HFF-Myc (cell line): ENCODE measurements at regions not wholly inside any gene's neighbourhood (a gene's known extent, or its start where the extent isn't known, plus 50 kb on each side); places are given as distances from the start of the nearest gene placed in this dataset.
"Not testable (repeated sequence)": the region's sequence is repeated elsewhere in the genome, so short reads cannot be mapped to it uniquely, and the experiment has no call there.

Experiments used
- DNase-seq: peaks from one replicate; pipeline ENCODE4 v3.0.0-alpha.2; 2011; ENCODE audit warnings: low read depth; ENCODE audit errors: extremely low read depth
- H3K4me3 ChIP-seq: replicated peaks from 2 replicates; pipeline ENCODE4 v1.5.1; 2011; ENCODE audit warnings: low read depth, mild to moderate bottlenecking, control low read depth, low read length
- CTCF ChIP-seq: IDR thresholded peaks from 2 replicates; pipeline ENCODE4 v1.5.1; 2012; ENCODE audit warnings: mild to moderate bottlenecking, low read depth, low read length, control low read depth; ENCODE audit errors: missing control alignments

DNA sequence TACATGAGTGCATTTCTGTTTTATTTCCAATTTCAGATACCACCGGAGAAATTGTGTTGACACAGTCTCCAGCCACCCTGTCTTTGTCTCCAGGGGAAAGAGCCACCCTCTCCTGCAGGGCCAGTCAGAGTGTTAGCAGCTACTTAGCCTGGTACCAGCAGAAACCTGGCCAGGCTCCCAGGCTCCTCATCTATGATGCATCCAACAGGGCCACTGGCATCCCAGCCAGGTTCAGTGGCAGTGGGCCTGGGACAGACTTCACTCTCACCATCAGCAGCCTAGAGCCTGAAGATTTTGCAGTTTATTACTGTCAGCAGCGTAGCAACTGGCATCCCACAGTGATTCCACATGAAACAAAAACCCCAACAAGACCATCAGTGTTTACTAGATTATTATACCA lies 1481.6 kb downstream of the RPIA start:
- H3K4me3 ChIP-seq, DNase-seq: not testable (repeated sequence)

DNA sequence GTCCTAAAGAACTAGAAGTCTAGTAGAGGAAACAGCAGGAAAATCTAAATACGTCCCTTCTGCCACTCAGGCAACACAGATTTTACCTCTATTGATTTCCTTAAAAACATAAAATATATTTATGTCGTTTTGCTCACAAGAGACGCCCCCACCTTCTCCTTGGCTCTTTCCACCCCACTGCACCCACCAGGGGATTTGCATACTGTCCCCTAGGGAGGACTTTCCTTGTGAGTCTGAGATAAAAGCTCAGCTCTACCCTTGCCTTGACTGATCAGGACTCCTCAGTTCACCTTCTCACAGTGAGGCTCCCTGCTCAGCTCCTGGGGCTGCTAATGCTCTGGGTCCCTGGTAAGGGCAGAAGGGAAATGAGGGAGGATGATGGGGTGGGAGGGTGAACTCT lies 1488.1 kb downstream of the RPIA start:
- H3K4me3 ChIP-seq, DNase-seq: not testable (repeated sequence)

- no peak overlapping the region for H3K4me3 ChIP-seq
- TF ChIP-seq CTCF: no peak
- no peak for DNase-seq
These were observed 1516.1 kb downstream of the RPIA start for GRCh38 chr2:90207454-90208058.

DNA sequence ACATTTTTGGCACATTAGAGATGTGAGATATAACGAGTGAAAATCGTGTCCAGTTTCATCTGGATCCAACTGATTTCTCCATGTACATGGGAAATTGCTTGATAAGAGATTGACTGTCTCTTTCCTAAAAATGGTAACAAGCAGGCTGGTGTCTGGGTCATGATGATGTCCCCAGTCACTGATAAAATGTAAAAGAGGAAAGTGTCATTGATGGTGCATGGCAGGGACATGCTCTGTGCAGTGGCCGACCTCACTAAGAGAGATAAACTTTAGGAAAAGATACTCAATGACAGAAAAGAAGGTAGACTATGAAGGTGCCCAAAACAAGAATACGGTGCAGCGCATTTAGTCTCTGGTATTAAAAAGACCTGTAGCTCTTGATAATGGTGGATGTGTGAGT lies 1517.5 kb downstream of the RPIA start:
- no peak overlapping the region for H3K4me3 ChIP-seq

DNA sequence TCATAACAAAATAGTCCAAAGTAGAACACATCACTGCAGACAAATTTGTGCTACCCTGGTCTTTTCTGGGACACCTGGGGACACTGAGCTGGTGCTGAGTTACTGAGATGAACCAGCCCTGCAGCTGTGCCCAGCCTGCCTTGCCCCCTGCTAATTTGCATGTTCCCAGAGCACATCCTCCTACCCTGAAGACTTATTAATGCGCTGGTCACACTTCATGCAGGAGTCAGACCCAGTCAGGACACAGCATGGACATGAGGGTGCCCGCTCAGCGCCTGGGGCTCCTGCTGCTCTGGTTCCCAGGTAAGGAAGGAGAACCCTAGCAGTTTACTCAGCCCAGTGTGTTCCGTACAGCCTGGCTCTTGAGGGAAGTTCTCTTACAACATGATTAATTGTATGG lies 1518.3 kb downstream of the RPIA start:
- H3K4me3 ChIP-seq: no peak overlapping the region
- no peak for TF ChIP-seq CTCF
- no peak for DNase-seq

More for the DNA sequence above, 1517.5 kb downstream of the RPIA start:
- no peak for DNase-seq
- no peak for TF ChIP-seq CTCF

GRCh38 chr2:90215880-90216279 lies 1524.4 kb downstream of the RPIA start:
- DNase-seq: not testable (repeated sequence)

DNA sequence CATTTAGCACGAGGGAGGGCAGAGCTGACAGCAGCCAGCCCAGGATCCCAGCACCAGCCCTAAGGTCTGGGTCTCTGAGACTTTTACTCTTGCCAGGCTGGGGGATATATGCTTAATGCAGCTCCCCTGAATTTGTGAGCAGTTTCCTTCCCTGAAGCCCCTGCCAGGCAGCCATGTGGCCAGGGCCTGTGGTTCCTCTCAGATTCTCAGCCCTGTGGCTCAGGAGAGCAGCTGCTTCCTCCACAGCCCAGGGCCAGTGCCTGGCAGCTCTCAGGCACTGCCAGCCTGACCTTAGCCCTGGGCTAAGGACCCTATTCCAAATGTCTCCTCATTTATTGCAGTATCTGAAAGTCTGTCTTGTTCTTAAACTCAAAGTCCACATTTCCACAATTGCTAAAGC lies 1525.3 kb downstream of the RPIA start:
- H3K4me3 ChIP-seq, DNase-seq: not testable (repeated sequence)

More at GRCh38 chr2:90215880-90216279, 1524.4 kb downstream of the RPIA start:
- H3K4me3 ChIP-seq: not testable (repeated sequence)

DNA sequence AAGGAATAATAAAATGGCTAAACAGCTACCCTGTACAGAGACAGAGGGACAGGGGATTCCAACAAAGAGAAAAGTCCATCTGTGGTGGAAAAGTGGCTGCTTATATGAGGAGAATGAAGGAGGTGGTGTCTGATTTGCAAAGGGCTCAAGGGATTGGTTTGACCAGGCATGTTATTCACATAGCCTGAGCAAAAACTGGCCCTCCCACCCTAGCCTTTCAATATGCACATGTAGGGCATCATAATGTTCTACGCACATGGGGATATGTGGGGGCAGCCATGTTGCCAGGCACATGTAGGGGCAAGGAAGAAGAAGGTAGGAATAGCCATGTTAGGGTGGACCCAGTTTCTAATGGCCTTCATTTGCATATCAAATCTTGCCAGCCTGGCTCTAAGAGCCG lies 1527.1 kb downstream of the RPIA start:
- not testable (repeated sequence) for DNase-seq, H3K4me3 ChIP-seq

- H3K4me3 ChIP-seq, DNase-seq: not testable (repeated sequence)
These were observed 1529.3 kb downstream of the RPIA start for GRCh38 chr2:90220623-90221299.

DNA sequence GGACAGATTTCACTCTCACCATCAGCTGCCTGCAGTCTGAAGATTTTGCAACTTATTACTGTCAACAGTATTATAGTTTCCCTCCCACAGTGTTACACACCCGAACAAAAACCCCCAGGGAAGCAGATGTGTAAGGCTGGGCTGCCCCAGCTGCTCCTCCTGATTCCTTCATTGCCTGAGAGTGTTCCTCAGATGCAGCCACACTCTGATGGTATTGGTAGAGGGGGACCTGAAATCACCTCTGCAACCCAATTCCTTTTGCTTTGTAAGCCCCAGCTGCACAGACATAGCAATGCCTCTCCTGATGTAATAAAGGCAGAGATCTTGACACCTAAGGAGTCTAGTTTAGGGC lies 1529.8 kb downstream of the RPIA start:
- no peak for TF ChIP-seq CTCF
- H3K4me3 ChIP-seq: no peak overlapping the region
- DNase-seq: no peak

- DNase-seq, H3K4me3 ChIP-seq: not testable (repeated sequence)
These were observed 1533.3 kb downstream of the RPIA start for GRCh38 chr2:90224767-90225166.

DNA sequence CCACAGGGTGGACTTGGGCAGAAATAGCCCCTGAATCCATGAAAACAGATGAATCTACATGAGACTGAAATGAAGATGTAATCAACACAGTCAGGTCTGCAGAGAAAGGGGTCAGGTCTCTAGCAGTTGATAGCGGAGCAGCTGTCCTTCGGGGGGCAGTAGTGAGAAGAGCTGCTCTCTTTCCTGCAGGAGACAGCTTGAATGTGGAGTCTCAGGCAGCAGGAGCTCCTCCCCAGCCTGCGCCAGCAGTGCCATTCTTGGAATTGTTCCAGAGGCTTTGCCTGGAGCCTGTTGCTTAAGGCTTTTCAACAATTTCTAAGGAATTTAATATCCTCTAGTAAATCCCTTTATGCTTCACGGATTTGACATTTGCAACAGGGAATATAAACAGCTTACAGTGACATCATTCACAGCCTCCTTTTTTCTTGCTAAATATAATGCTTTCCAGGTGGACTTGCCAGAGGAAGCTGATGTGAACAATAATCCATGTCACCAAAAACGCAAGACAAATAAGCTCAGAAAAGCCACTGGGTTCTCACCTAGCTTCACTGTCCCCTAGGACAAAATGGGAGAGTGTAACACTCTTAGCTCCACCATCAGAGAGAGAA lies 1535.1 kb downstream of the RPIA start:
- H3K4me3 ChIP-seq, DNase-seq: not testable (repeated sequence)

GRCh38 chr2:90231199-90231598 lies 1539.7 kb downstream of the RPIA start:
- not testable (repeated sequence) for H3K4me3 ChIP-seq, DNase-seq

- DNase-seq, H3K4me3 ChIP-seq: not testable (repeated sequence)
These were observed 1544.0 kb downstream of the RPIA start for GRCh38 chr2:90235452-90235851.
